HG03571 (cell line): ENCODE measurements at regions not wholly inside any gene's neighbourhood (a gene's known extent, or its start where the extent isn't known, plus 50 kb on each side); places are given as distances from the start of the nearest gene placed in this dataset.

Experiments
- ATAC-seq: cut with Tn5 transposase; IDR thresholded peaks from one replicate; pipeline ENCODE4 v1.9.1; 2021; ENCODE audit not compliant: unreplicated experiment

DNA sequence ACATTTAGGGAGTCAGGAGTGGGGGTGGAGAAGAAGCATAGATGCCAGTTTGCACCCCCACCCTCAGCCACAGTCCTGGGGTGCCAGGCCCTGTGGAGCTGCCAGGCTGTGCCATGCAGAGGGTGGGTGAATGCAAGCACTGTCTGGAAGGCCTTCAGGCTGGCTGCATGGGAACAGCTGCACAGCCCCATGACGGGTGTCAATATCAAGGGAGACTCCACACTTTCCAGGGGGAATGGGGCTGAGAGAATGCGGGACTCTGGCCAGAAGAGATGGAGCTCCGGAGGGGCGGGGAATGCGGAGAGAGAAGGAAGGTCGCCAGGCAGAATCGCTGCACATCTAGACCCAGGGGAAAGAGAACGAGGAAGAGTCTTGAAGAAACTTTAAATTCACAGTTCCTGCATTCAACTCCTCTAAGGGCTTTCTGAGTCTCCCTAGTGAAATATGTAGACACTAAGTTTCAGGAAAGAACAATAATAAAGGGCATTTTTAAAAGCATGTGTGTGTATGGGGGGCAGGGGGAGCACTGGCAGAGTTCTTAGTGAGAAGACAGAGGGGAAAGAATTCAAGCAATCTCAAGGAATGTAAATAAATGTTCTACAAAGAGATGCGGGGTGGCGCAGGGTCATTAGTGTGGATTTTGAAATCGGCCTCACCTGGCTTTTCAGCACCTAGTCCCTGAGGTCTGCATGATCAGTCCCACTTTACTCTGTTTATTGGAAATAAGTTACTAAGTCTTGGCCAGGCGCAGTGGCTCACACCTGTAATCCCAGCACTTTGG is 59.1 kb downstream of the BOD1 start:
- no peak for ATAC-seq

GRCh38 chr5:173556142-173557028 is 60.1 kb downstream of the BOD1 start:
- ATAC-seq = no peak

GRCh38 chr5:173554989-173555705 is 61.3 kb downstream of the BOD1 start:
- no peak for ATAC-seq

DNA sequence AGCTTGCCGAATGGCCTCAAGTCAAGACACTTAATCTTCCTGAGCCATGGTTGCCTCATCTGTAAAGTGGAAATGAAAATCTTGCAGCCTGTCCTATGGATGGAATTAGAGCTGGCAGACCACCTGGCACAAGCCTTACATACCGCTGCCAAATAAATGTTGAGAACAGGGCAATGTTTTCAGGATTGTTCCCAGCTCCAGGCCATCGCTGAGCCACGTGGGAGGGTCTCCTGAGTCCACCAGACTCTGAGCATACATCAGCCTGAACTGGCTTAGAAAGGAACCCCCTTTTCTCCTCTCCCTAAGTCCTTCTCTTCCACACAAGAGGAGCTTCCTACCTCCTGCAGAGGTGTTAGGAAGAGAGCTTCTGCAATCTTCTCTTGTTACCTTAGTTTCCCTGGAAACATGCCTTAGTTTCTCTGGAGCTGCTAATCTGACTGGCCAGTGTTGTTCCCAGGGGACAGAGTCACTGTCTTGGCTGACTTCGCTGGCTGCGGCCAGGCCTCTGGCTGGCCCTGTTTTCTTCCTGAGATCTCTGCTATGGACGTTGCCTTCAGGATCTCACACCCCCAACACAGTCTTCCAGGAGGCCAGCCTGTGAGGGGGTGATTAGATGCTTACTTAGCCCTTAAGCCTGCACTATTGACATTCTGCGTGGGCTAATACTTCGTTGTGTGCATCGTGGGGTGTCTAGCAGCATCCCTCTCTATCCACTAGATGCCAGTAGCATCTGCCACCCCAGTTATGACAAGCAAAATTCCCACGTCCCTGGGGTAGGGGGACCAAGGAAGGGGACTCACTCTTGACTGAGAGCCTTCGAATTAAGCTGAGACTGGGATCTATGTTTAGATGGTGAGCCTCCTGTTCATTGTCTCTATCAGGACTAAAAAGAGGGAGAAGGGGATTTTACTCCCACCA is 62.2 kb downstream of the BOD1 start:
- ATAC-seq = no peak

DNA sequence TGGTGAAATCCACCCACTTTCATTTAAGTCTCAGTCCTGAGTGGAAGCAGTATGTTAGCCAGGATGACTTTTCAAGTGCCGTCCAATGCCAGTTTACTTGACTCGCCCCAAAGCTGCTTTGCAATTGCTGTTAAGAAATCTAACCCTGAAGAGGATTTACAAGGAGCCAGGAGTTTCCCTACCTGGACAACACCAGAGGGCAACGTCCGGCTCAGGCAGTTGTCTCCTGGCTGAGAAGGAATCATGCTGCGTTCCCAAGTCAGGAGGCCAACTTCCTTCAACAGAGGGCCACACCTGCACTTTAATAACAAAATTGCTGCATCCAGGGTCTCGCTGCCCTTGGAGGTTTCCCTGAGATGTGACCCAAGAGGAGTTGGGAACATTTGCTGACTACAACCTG is 65.8 kb downstream of the BOD1 start:
- ATAC-seq = no peak

DNA sequence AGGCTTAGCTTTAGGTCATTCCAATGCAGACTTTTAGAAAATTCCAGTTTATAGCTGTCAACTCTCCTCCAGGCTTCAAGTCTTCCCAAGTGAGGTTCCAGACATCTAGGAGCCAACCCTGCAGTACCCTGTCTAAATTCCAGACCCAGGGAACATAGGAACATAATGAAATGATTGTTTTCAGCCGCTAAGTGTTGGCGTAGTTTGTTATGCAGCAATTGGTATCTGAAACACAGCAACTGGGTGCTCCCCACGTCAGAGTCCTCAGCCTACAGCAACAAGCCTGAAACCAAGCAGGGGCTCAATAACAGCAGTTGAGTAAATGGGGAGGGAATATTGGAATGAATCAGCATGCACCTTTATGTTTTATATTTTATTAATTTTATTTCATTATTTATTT is 66.8 kb downstream of the BOD1 start:
- ATAC-seq = no peak

DNA sequence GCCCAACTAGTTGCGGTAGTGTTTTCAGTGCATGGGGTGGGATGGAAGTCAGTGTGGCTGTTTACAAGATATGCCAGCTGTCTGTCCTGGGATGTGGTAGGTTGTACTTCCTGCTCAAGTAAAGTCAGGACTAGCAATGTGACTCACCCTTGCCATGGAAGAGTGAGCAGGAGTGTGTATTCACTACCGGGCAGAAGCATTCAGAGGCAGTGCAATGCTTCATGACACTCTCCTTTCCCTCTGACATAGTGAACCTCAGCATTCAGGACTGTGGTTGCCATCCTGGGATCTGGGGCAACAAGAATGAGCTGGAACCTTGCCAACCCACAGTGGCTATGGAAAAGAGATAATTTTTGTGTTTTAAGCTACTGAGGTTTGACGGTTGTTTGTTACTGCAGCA is 68.9 kb downstream of the BOD1 start:
- ATAC-seq = peak; percentile 76

DNA sequence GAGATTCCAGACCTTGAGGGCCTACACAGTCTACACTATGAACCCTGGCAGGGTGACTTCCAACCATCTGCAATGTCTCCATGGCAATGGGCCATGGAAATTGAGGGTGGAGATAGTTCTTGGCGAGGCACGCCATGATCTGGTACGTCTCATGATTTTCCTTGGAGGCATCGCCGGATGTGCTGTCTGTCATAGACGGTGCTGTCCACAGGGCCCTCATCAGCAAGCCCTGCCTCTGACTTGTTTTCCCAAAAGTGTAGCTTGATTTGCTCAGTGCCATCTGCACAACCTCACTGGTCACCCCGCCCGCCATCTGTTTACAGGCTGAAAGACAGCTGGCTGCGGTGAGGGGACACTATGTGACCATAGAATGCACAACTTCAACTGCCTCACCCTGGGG is 73.5 kb downstream of the BOD1 start:
- no peak for ATAC-seq

DNA sequence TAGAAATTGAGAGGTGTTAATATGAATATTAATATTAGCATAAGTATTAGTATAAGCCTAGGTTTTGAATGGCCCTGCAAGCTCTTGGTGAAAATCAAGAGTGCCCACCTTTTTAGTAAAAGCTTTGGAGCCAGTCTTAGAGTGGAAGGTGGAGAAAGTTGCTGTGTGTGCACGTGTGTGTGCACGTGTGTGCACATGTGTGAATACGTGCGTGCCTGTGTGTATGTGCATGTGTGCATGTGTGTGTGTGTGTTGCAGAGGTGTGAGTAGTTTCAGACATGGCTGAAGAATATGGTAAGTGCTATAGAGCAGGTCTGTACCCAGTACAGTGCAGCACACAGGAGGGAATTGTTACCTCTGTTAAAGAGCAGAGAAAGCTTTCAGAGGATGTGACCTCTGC is 74.3 kb downstream of the BOD1 start:
- no peak for ATAC-seq

GRCh38 chr5:173538654-173539053 is 77.8 kb downstream of the BOD1 start:
- ATAC-seq = no peak

DNA sequence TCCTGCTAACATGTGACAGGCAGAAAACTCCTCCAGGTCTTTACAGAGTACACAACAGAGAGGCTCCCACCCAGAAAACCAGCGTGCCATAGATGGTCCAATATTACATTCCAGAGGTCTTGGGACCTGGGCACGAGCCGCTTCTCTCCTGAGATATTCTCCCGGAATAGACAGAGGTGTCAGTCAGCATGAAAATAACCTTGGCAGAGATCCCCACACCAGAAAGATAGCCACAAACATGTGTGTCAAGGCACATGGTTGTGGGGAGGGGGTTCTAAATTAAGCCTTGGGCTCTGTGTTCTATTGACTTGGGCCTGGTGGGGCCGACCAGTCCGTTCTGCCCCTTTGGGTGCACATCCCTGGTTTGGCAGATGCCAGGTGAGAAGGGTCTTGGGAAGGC is 78.4 kb downstream of the BOD1 start:
- ATAC-seq = no peak

GRCh38 chr5:173537228-173537627 is 79.2 kb downstream of the BOD1 start:
- no peak for ATAC-seq

DNA sequence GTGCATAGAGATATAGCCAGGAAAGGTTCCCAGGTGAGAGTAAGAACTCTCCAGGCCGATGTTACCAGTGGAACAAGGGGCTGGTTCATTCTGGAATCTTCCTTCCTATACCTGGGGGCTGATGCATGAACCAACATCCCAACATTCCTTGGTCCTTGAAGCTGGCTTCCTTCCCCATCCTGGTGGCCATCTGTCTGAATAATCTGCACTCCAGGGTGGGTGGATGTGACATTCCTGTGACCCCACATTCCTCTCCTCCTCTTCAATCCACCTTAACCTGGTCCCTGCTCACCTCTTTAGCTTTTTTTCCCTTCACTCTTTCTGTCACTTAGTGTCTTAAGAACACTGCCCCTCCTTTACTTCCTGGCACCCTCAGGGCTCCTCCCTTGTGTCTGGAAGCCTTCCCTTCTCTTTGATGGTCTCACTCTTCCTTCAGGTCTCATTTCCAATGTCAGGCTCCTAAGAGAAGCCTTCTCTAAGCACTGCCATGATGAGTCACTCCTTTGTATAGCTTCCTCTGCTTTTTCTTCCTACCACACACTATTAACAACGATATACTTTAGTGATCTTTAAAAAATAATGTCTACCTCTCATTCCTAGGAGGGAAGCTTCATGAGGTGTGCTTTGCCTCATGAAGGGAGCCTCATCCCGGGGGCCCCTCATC is 80.3 kb downstream of the BOD1 start:
- ATAC-seq = no peak

DNA sequence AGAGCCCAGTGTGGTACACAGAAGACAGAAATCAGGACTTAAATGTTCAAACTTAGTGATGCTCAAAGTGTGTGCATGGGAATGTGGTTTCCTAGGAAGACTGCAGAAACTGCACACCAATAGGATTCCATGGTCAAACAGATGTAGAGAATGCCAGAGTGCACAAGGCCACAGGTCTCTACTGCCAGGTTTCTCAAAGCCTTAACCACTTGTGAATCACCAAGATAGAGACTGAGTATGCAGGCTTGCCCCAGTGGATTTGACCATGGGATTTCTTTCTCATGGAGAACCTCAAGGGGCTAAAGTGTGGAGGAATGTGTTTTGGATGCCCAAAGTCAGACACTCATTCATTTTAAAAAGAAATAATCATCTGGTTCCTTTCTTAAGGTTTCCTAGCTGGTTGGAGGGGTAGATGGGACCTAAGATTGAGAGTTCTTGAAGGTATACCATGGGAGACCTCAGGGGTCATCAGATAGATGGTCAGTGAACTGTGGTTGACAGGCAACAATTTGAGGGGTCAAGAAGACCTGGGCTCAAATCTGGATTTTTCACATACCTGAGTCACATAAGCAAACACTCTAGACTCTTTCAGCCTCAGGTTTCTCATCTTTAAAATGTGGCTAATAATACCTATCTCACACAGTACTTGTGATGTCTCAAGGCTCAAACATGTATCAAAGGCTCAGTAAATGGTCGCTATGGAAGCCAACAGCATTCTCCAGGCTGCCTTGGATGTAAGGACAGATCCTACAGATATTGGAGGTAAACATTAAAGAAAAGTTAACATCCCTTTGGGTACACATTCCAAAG is 81.1 kb downstream of the BOD1 start:
- ATAC-seq = no peak

DNA sequence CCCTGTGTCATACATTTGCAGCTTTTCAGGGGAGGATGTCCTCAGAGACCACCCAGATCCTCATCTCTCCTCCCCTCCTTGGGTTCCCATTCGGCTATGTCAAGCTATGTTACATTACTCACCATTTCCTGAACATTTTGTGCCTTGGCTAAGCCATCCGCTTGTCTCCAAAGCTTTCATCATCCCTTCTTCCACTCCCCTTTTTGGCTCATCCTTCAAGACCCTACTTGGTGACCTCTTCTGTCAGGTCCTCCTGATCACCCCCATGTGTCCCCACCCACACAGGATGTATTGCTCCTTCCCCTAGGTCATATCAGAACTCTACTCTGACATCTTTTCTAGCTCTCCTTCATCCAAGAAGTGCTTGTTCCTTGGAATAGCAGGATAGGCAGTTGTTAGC is 81.8 kb downstream of the BOD1 start:
- ATAC-seq = no peak

GRCh38 chr5:173534031-173534430 is 82.4 kb downstream of the BOD1 start:
- no peak for ATAC-seq

DNA sequence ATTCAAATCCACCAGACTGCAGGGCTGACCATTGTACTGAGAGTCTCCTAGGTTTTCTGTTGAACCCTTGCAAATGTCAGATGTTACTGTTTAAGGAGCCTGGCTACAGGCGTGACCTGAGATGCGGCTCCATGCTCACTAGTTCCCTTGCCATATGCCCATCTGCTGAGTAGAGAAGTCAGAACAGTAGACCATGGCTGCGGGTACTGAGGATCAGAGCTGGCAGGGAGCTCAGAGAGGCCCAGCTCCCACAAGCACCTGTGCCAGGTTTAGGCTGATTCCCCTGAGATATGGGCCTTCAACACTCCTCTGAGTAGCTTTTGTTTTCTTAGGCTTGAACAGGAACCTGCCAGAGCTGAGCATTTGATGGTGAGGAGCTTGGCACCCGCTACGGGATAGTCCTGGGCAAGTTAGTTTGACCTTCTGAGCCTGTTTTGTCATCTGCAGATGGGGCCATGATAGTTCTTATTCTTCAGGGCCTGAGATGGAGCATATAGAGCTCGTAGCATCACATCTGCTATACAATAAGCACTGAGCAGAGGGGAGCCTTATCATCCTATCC is 83.7 kb downstream of the BOD1 start:
- ATAC-seq = no peak

GRCh38 chr5:173531863-173532262 is 84.6 kb downstream of the BOD1 start:
- ATAC-seq = no peak

DNA sequence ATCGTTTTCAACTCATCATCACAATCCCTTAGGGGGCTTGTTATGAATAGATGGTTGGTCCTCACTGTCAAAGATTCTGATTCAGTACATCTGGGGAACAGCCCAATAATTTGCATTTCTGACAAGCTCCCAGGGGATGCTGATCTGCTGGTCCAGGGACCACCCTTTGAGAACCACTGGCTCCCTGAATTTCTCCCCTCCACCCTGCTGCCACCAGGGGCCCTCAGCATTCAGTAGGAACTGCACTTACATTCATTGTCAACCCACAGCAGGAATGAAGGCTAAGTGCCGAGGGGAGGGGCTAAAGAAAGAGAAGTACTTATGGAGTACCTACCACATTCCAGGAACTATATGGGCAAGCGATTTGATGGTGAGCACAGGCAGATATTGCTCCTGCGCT is 85.9 kb downstream of the BOD1 start:
- no peak for ATAC-seq
